IMR-90 (cell line): ENCODE measurements at regions not wholly inside any gene's neighbourhood (a gene's known extent, or its start where the extent isn't known, plus 50 kb on each side); places are given as distances from the start of the nearest gene placed in this dataset.

Experiments
- ATAC-seq: fragments of 200-7000 bp; cut with Tn5 transposase; 2 replicates; pipeline ENCODE4 v1.9.1; 2020; ENCODE audit warnings: low read depth, mild to moderate bottlenecking, moderate library complexity
- BruUV-seq: library from RNA; stranded (reverse); fragments of 400-500 nt; replicated peaks from 2 replicates; lab custom pipeline; 2021; lab: Mats Ljungman, UMichigan
- CTCF ChIA-PET: fragments of 300-600 bp; formaldehyde crosslinking; extraction: SDS; loops from one replicate; lab custom pipeline; 2021; ENCODE audit warnings: antibody characterized with exemption; lab: Yijun Ruan, JAX
- POLR2A ChIA-PET: fragments of 300-600 bp; sonication (Branson Sonifier 250); formaldehyde crosslinking; loops from one replicate; lab custom pipeline; 2022; ENCODE audit warnings: antibody characterized with exemption; ENCODE audit not compliant: unreplicated experiment; lab: Charles Lee
- DNase-seq: peaks from one replicate; pipeline ENCODE4 v3.0.0; 2013
- H2AFZ ChIP-seq: replicated peaks from 2 replicates; pipeline ENCODE3; 2013; ENCODE audit warnings: low read length, mild to moderate bottlenecking; ENCODE audit not compliant: poor library complexity
- H2AK5ac ChIP-seq: 2 replicates; pipeline ENCODE4 v1.6.1; 2013; ENCODE audit warnings: low read depth, low read length, inconsistent platforms
- H2AK9ac ChIP-seq: replicated peaks from 2 replicates; pipeline ENCODE3; 2013; ENCODE audit warnings: mild to moderate bottlenecking, low read depth, low read length, moderate library complexity; ENCODE audit not compliant: poor library complexity
- H2BK120ac ChIP-seq: 2 replicates; pipeline ENCODE4 v1.6.1; 2013; ENCODE audit warnings: low read depth, low read length, inconsistent platforms
- H2BK15ac ChIP-seq: 3 replicates; pipeline ENCODE4 v1.6.1; 2013; ENCODE audit warnings: low read depth, low read length, inconsistent platforms
- H2BK20ac ChIP-seq: 2 replicates; pipeline ENCODE4 v1.6.1; 2013; ENCODE audit warnings: low read depth, mild to moderate bottlenecking, inconsistent platforms, low read length, moderate library complexity
- H2BK5ac ChIP-seq: 2 replicates; pipeline ENCODE4 v1.6.1; 2013; ENCODE audit warnings: mild to moderate bottlenecking, low read depth, low read length, inconsistent platforms; ENCODE audit not compliant: poor library complexity, severe bottlenecking
- H3K14ac ChIP-seq: replicated peaks from 2 replicates; pipeline ENCODE4 v1.6.1; 2013; ENCODE audit warnings: low read depth, low read length, inconsistent platforms
- H3K18ac ChIP-seq: 2 replicates; pipeline ENCODE4 v1.6.1; 2013; ENCODE audit warnings: low read depth, low read length, control low read depth
- H3K23ac ChIP-seq: 2 replicates; pipeline ENCODE4 v1.6.1; 2013; ENCODE audit warnings: low read depth, low read length, inconsistent platforms
- H3K27ac ChIP-seq: 2 replicates; pipeline ENCODE4 v1.5.1; 2013; ENCODE audit warnings: mild to moderate bottlenecking, control low read depth, low read length; ENCODE audit not compliant: insufficient read depth
- H3K27me3 ChIP-seq: 2 replicates; pipeline ENCODE4 v1.6.1; 2013; ENCODE audit warnings: low read length; ENCODE audit not compliant: control insufficient read depth, insufficient read depth
- H3K36me3 ChIP-seq: 2 replicates; pipeline ENCODE4 v1.6.1; 2013; ENCODE audit warnings: low read length, mixed read lengths; ENCODE audit not compliant: control insufficient read depth, insufficient read depth
- H3K4ac ChIP-seq: 2 replicates; pipeline ENCODE4 v1.6.1; 2013; ENCODE audit warnings: low read depth, low read length, inconsistent platforms
- H3K4me1 ChIP-seq: 2 replicates; pipeline ENCODE4 v1.6.1; 2013; ENCODE audit warnings: low read length, mixed read lengths; ENCODE audit not compliant: control insufficient read depth, insufficient read depth
- H3K4me2 ChIP-seq: 2 replicates; pipeline ENCODE4 v1.6.1; 2013; ENCODE audit warnings: low read depth, mild to moderate bottlenecking, control low read depth, low read length, moderate library complexity
- H3K4me3 ChIP-seq: 2 replicates; pipeline ENCODE4 v1.5.1; 2013; ENCODE audit warnings: low read depth, mild to moderate bottlenecking, control low read depth, low read length, moderate library complexity; ENCODE audit not compliant: insufficient read depth
- H3K56ac ChIP-seq: 2 replicates; pipeline ENCODE4 v1.6.1; 2013; ENCODE audit warnings: low read length, inconsistent platforms; ENCODE audit not compliant: insufficient read depth; ENCODE audit errors: extremely low read depth
- H3K79me1 ChIP-seq, 2 experiments: 2 replicates each; pipeline ENCODE4 v1.6.1; 2013; ENCODE audit warnings: low read length in 2 of 2, inconsistent platforms in 1 of 2, low read depth in 1 of 2
- H3K9ac ChIP-seq: 2 replicates; pipeline ENCODE4 v1.6.1; 2013; ENCODE audit warnings: low read depth, low read length, control low read depth
- H3K9me1 ChIP-seq: 2 replicates; pipeline ENCODE4 v1.6.1; 2013; ENCODE audit warnings: low read length, inconsistent platforms; ENCODE audit not compliant: insufficient read depth
- H3K9me3 ChIP-seq: 2 replicates; pipeline ENCODE4 v1.6.1; 2013; ENCODE audit warnings: low read length; ENCODE audit not compliant: control insufficient read depth, insufficient read depth
- H4K20me1 ChIP-seq: 2 replicates; pipeline ENCODE4 v1.6.1; 2013; ENCODE audit warnings: low read length, inconsistent platforms; ENCODE audit not compliant: insufficient read depth
- H4K5ac ChIP-seq: 2 replicates; pipeline ENCODE4 v1.6.1; 2013; ENCODE audit warnings: mild to moderate bottlenecking, low read depth, low read length, control low read depth
- H4K8ac ChIP-seq, 2 experiments: 2 replicates each; pipeline ENCODE4 v1.6.1; 2013; ENCODE audit warnings: low read depth in 2 of 2, low read length in 2 of 2, control low read depth in 1 of 2, inconsistent platforms in 1 of 2
- H4K91ac ChIP-seq: 2 replicates; pipeline ENCODE4 v1.6.1; 2013; ENCODE audit warnings: low read depth, low read length, inconsistent platforms; ENCODE audit not compliant: insufficient read depth
- BHLHE40 ChIP-seq: fragments of 150-350 bp; IDR thresholded peaks from 2 replicates; pipeline ENCODE4 v1.6.1; 2016; ENCODE audit warnings: mild to moderate bottlenecking, low read depth, low read length
- CEBPB ChIP-seq: IDR thresholded peaks from 2 replicates; pipeline ENCODE4 v1.6.1; 2012; ENCODE audit warnings: low read depth, low read length, improper control_type of control experiment
- CHD1 ChIP-seq: IDR thresholded peaks from 2 replicates; pipeline ENCODE4 v1.6.1; 2012; ENCODE audit warnings: low read depth, low read length, improper control_type of control experiment
- CTCF ChIP-seq: conservative IDR thresholded peaks from 2 replicates; pipeline ENCODE4 v1.5.1; 2012; ENCODE audit warnings: mild to moderate bottlenecking, low read depth, low read length, improper control_type of control experiment
- ELK1 ChIP-seq: fragments of 150-350 bp; IDR thresholded peaks from 2 replicates; pipeline ENCODE4 v1.6.1; 2016; ENCODE audit warnings: low read depth, mild to moderate bottlenecking, low read length, moderate library complexity, borderline replicate concordance
- FOS ChIP-seq: fragments of 150-350 bp; IDR thresholded peaks from 2 replicates; pipeline ENCODE4 v1.6.1; 2016; ENCODE audit warnings: low read depth, low read length
- MAFK ChIP-seq: IDR thresholded peaks from 2 replicates; pipeline ENCODE4 v1.6.1; 2012; ENCODE audit warnings: low read depth, low read length, improper control_type of control experiment
- MAZ ChIP-seq: IDR thresholded peaks from 2 replicates; pipeline ENCODE4 v1.6.1; 2012; ENCODE audit warnings: low read depth, mild to moderate bottlenecking, low read length, improper control_type of control experiment, moderate library complexity, borderline replicate concordance
- MXI1 ChIP-seq: IDR thresholded peaks from 2 replicates; pipeline ENCODE4 v1.6.1; 2012; ENCODE audit warnings: low read depth, mild to moderate bottlenecking, low read length, moderate library complexity, borderline replicate concordance
- NFE2L2 ChIP-seq: fragments of 150-350 bp; IDR thresholded peaks from 2 replicates; pipeline ENCODE4 v1.6.1; 2016; ENCODE audit warnings: low read depth, mild to moderate bottlenecking, low read length
- POLR2A ChIP-seq: IDR thresholded peaks from 2 replicates; pipeline ENCODE4 v1.6.1; 2012; ENCODE audit warnings: mild to moderate bottlenecking, low read depth, low read length
- RAD21 ChIP-seq: IDR thresholded peaks from 2 replicates; pipeline ENCODE4 v1.6.1; 2012; ENCODE audit warnings: low read length, improper control_type of control experiment
- RCOR1 ChIP-seq: IDR thresholded peaks from 2 replicates; pipeline ENCODE4 v1.6.1; 2012; ENCODE audit warnings: mild to moderate bottlenecking, low read length, improper control_type of control experiment; ENCODE audit not compliant: insufficient replicate concordance
- RFX5 ChIP-seq: IDR thresholded peaks from 2 replicates; pipeline ENCODE4 v1.8.0; 2012; ENCODE audit warnings: low read depth, mild to moderate bottlenecking, low read length, moderate library complexity
- SMC3 ChIP-seq: fragments of 150-350 bp; IDR thresholded peaks from 2 replicates; pipeline ENCODE4 v1.6.1; 2016; ENCODE audit warnings: low read depth, mild to moderate bottlenecking, antibody characterized with exemption, low read length, moderate library complexity
- USF2 ChIP-seq: fragments of 150-350 bp; IDR thresholded peaks from 2 replicates; pipeline ENCODE4 v1.6.1; 2017; ENCODE audit warnings: mild to moderate bottlenecking, antibody characterized with exemption, low read length, low read depth
- WGBS, 2 experiments: methylation state at CpG; one replicate each; pipeline versions ENCODE4 v1.1.5 to v1.1.7; 2013; ENCODE audit warnings: missing lambda C conversion rate in 2 of 2; ENCODE audit not compliant: insufficient read length in 1 of 2; ENCODE audit errors: extremely low coverage in 2 of 2; 5-methylcytosine and 5-hydroxymethylcytosine counted together
- dilution Hi-C: fragments of 300-500 bp; cut with HindIII; formaldehyde crosslinking; loops from one replicate; pipeline ENCODE4 v1.14.3; 2018; ENCODE audit warnings: low sequenced_read_pairs; ENCODE audit not compliant: unreplicated experiment
- in situ Hi-C: fragments of 300-500 bp; cut with MboI; formaldehyde crosslinking; loops from 3 replicates; pipeline ENCODE4 v1.14.3; 2019; ENCODE audit warnings: low sequenced_read_pairs, inconsistent platforms, mixed read lengths
- intact Hi-C: fragments of 100-400 bp; cut with micrococcal nuclease; formaldehyde crosslinking; loops from 2 replicates; pipeline ENCODE4 v1.10.0; 2022

- Histone ChIP-seq H2AK9ac (no peak overlapping the region), H3K23ac (no peak overlapping the region), H2BK5ac (no peak overlapping the region), H2BK15ac (no peak overlapping the region), H3K18ac (peak overlapping the region; percentile 76; the same call in 1 of the 2 replicates), H4K8ac (peak overlapping the region in 1 of 2 experiments; percentile 29; a peak in 1 of 4 replicates), H3K56ac (no peak overlapping the region), H3K27me3 (no peaks in the 10 kb centered on the region), H3K4me3 (no peak overlapping the region), H3K36me3 (no peaks in the 10 kb centered on the region), H2AFZ (no peak overlapping the region), H3K9me1 (no peaks in the 10 kb centered on the region), H2BK120ac (no peak overlapping the region), H3K79me1 (no peaks in the 10 kb centered on the region), H4K20me1 (no peaks in the 10 kb centered on the region), H3K4me1 (no peaks in the 10 kb centered on the region), H2AK5ac (no peak overlapping the region), H3K14ac (no peak overlapping the region), H3K9ac (no peak overlapping the region; the same call in 1 of the 2 replicates), H3K27ac (no peak overlapping the region), H3K9me3 (no peaks in the 10 kb centered on the region), H3K4ac (no peak overlapping the region), H4K91ac (no peak overlapping the region), H4K5ac (peak overlapping the region; percentile 36; the same call in 1 of the 2 replicates), H2BK20ac (no peak overlapping the region), H3K4me2 (peak overlapping the region; percentile 47; the same call in 1 of the 2 replicates)
- in situ Hi-C loops = no loop called here
- WGBS, 2 experiments = no CpG with 5 or more reads among the region's 8 CpGs
- ChIA-PET CTCF (interaction anchor here (0.6 kb wide), 2 partner anchors 68 to 362 kb away, joined by 3 to 4 read pairs; no protein-coding TSS in a partner anchor), POLR2A (no interaction called here)
- no TSS peak for BruUV-seq
- no peak for TF ChIP-seq BHLHE40
- no peak for TF ChIP-seq NFE2L2
- no peak for TF ChIP-seq FOS
- no peak for TF ChIP-seq SMC3
- no peak for TF ChIP-seq POLR2A
- no peak for TF ChIP-seq MAFK
- TF ChIP-seq RCOR1 = no peak
- TF ChIP-seq ELK1 = no peak
- no peak for TF ChIP-seq CHD1
- no peak for TF ChIP-seq MXI1
- no peak for TF ChIP-seq CEBPB
- no peak for TF ChIP-seq RAD21
- no peak for TF ChIP-seq MAZ
- no peak for TF ChIP-seq RFX5
- no peak for TF ChIP-seq USF2
- no peak for TF ChIP-seq CTCF
- intact Hi-C loops = no loop called here
- dilution Hi-C loops = no loop called here
- DNase-seq (peak; percentile 24), ATAC-seq (peak; percentile 48; the same call in 1 of the 2 replicates)
Observed at GRCh38 chr3:152151216-152151876, 117.4 kb upstream of the MBNL1 start.
